SU-DHL-6 (cell line): ENCODE measurements at regions not wholly inside any gene's neighbourhood (a gene's known extent, or its start where the extent isn't known, plus 50 kb on each side); places are given as distances from the start of the nearest gene placed in this dataset.

ENCODE experiments used
- H2AFZ ChIP-seq: fragments of 200-600 bp; sonication (generic); 2 replicates; pipeline ENCODE4 v1.6.1; 2014; ENCODE audit warnings: low read depth, mild to moderate bottlenecking, moderate library complexity, mixed read lengths, antibody characterized with exemption, low read length; ENCODE audit not compliant: severe bottlenecking
- H3F3A ChIP-seq: fragments of 200-600 bp; shearing (Covaris generic); 2 replicates; pipeline ENCODE4 v1.6.0; 2016; ENCODE audit warnings: antibody characterized with exemption, mild to moderate bottlenecking; ENCODE audit not compliant: insufficient read depth
- H3K27ac ChIP-seq: fragments of 200-600 bp; sonication (generic); 2 replicates; pipeline ENCODE4 v1.5.1; 2016; ENCODE audit warnings: low read depth, mild to moderate bottlenecking, low read length, moderate library complexity, mixed read lengths
- H3K27me3 ChIP-seq: fragments of 200-600 bp; sonication (generic), shearing (Covaris generic); 2 replicates; pipeline ENCODE4 v1.6.0; 2014; ENCODE audit warnings: mild to moderate bottlenecking, low read length
- H3K36me3 ChIP-seq: fragments of 200-600 bp; sonication (generic); 2 replicates; pipeline ENCODE4 v1.6.1; 2014; ENCODE audit warnings: mild to moderate bottlenecking, low read length, mixed read lengths
- H3K4me2 ChIP-seq: fragments of 300-600, 200-600 bp; shearing (Covaris generic), sonication (generic); 2 replicates; pipeline ENCODE4 v1.6.0; 2014; ENCODE audit warnings: low read length, low read depth, mild to moderate bottlenecking; ENCODE audit not compliant: poor library complexity, severe bottlenecking
- H3K4me3 ChIP-seq: fragments of 200-600 bp; sonication (generic); 2 replicates; pipeline ENCODE4 v1.5.1; 2014; ENCODE audit warnings: antibody characterized with exemption, low read length, mild to moderate bottlenecking, mixed read lengths; ENCODE audit not compliant: insufficient read depth, poor library complexity, severe bottlenecking
- H3K79me2 ChIP-seq: fragments of 200-600 bp; sonication (generic); 2 replicates; pipeline ENCODE4 v1.6.1; 2014; ENCODE audit warnings: mild to moderate bottlenecking, low read length, moderate library complexity; ENCODE audit not compliant: insufficient read depth
- H3K9ac ChIP-seq: fragments of 200-600 bp; sonication (generic); 2 replicates; pipeline ENCODE4 v1.7.0; 2014; ENCODE audit warnings: mild to moderate bottlenecking, low read length
- H3K9me2 ChIP-seq: fragments of 200-600 bp; sonication (generic); replicated peaks from 2 replicates; pipeline ENCODE4 v1.6.1; 2014; ENCODE audit warnings: low read length; ENCODE audit not compliant: insufficient read depth
- H3K9me3 ChIP-seq: fragments of 200-600 bp; sonication (generic); 2 replicates; pipeline ENCODE4 v1.6.1; 2014; ENCODE audit warnings: low read length, mixed read lengths; ENCODE audit not compliant: insufficient read depth
- H4K20me1 ChIP-seq: fragments of 200-600 bp; sonication (generic); 2 replicates; pipeline ENCODE4 v1.6.1; 2014; ENCODE audit warnings: low read depth, mild to moderate bottlenecking, antibody characterized with exemption, low read length, moderate library complexity, mixed read lengths
- EZH2phosphoT487 ChIP-seq: fragments of 200-600 bp; sonication (generic), shearing (Covaris generic); conservative IDR thresholded peaks from 2 replicates; pipeline ENCODE4 v1.6.1; 2018; ENCODE audit warnings: mild to moderate bottlenecking, antibody characterized with exemption, low read length, moderate library complexity, mixed read lengths
- TF ChIP-seq, protein P1 (sequence below): fragments of 200-600 bp; sonication (generic); IDR thresholded peaks from one replicate; pipeline ENCODE4 v1.5.1; 2017; ENCODE audit warnings: antibody characterized with exemption, mild to moderate bottlenecking, low read length, moderate library complexity; ENCODE audit not compliant: insufficient read depth, poor library complexity, severe bottlenecking

DNA sequence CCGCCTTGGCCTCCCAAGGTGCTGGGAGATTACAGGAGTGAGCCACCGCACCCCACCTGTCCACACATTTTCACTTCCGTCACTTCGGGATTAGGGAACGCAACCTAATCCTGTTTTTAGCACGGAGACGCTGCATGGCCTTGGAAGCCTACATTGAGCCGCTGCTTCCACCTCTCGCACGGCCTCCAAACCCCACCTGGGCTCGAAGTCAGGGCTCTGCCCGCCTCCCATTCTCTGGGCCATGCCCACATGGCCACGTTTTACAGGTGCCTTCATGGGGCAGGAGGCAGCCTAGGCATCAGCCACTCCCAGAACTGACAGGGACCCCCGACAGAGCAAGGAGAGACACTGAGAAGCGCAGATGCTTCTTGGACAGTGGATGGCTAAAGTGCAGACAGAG lies 100.6 kb downstream of the OAT start:
- H3K4me2 ChIP-seq: no peak overlapping the region
- no peaks in the 10 kb centered on the region for H3K9me2 ChIP-seq
- no peaks in the 10 kb centered on the region for H3K36me3 ChIP-seq
- no peaks in the 10 kb centered on the region for H3K27me3 ChIP-seq
- H3K4me3 ChIP-seq: no peak overlapping the region
- H3K79me2 ChIP-seq: no peaks in the 10 kb centered on the region
- H2AFZ ChIP-seq: no peak overlapping the region
- no peaks in the 10 kb centered on the region for H3F3A ChIP-seq
- H4K20me1 ChIP-seq: no peaks in the 10 kb centered on the region
- TF ChIP-seq, protein P1, sequence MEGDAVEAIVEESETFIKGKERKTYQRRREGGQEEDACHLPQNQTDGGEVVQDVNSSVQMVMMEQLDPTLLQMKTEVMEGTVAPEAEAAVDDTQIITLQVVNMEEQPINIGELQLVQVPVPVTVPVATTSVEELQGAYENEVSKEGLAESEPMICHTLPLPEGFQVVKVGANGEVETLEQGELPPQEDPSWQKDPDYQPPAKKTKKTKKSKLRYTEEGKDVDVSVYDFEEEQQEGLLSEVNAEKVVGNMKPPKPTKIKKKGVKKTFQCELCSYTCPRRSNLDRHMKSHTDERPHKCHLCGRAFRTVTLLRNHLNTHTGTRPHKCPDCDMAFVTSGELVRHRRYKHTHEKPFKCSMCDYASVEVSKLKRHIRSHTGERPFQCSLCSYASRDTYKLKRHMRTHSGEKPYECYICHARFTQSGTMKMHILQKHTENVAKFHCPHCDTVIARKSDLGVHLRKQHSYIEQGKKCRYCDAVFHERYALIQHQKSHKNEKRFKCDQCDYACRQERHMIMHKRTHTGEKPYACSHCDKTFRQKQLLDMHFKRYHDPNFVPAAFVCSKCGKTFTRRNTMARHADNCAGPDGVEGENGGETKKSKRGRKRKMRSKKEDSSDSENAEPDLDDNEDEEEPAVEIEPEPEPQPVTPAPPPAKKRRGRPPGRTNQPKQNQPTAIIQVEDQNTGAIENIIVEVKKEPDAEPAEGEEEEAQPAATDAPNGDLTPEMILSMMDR: no peak
- TF ChIP-seq EZH2phosphoT487: no peak
- H3K9ac ChIP-seq: no peak overlapping the region
- H3K9me3 ChIP-seq: no peaks in the 10 kb centered on the region
- H3K27ac ChIP-seq: no peak overlapping the region

DNA sequence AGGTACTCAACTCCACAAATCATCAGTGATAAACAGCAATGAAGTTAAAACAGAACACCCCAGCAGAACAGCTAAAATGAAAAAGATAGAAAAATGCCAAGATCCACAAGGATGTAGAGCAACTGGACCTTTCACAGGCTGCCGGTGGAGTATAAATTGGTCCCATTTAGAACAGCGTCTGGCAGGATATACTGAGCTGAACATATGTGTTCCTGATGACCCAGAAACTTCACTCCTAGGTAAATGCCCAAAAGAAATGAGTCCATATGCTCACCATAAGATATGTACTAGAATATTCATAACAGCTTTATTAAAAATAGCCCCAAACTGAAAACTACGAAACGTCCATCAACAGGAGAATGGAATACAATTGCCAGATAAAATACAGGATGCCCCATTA lies 102.4 kb downstream of the OAT start:
- Histone ChIP-seq H3K36me3 (no peaks in the 10 kb centered on the region), H3K9me2 (no peaks in the 10 kb centered on the region), H3K4me3 (no peak overlapping the region), H3F3A (no peaks in the 10 kb centered on the region), H4K20me1 (no peaks in the 10 kb centered on the region), H3K27ac (no peak overlapping the region), H3K9me3 (no peaks in the 10 kb centered on the region), H3K4me2 (no peak overlapping the region), H2AFZ (no peak overlapping the region), H3K9ac (no peak overlapping the region), H3K79me2 (no peaks in the 10 kb centered on the region), H3K27me3 (no peaks in the 10 kb centered on the region)
- TF ChIP-seq, protein P1: no peak
- no peak for TF ChIP-seq EZH2phosphoT487

DNA sequence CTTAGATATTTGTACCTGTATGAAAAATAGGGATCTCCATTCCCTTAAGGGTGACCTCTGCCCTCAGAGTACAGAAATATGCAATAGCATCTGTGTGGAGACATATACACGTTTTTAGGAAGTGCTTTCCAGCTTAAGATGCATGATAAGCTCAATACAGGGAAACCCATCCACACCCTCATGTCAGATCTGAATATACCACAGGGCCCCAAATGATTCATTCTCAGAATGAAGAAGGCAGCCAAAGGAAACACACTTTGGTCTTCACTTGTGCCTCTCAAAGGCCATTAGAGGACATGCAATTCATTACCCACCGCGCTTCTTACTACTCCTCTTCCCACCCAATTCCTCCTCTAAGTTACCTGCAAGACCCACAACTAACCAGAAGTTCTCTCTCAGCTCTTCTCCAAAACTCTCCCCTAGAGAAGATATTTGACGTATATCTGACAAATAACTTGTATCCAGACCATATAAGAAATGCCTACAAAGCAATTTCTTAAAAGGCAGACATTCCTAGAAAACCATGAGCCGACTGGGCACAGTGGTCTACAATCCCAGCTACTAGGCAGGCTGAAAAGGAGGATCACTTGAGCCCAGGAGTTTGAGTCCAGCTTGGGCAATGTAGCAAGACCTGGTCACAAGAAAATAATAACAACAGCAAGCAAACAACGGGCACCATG lies 103.0 kb downstream of the OAT start:
- H3F3A ChIP-seq: no peaks in the 10 kb centered on the region
- no peak overlapping the region for H2AFZ ChIP-seq
- no peaks in the 10 kb centered on the region for H3K9me2 ChIP-seq
- no peak overlapping the region for H3K9ac ChIP-seq
- H3K79me2 ChIP-seq: no peaks in the 10 kb centered on the region
- no peak overlapping the region for H3K27ac ChIP-seq
- TF ChIP-seq, protein P1: no peak
- no peak for TF ChIP-seq EZH2phosphoT487
- H3K4me2 ChIP-seq: no peak overlapping the region
- H3K27me3 ChIP-seq: no peaks in the 10 kb centered on the region
- no peaks in the 10 kb centered on the region for H4K20me1 ChIP-seq
- no peaks in the 10 kb centered on the region for H3K36me3 ChIP-seq
- H3K9me3 ChIP-seq: no peaks in the 10 kb centered on the region
- no peak overlapping the region for H3K4me3 ChIP-seq
